ENCODE measurements at regions not wholly inside any gene's neighbourhood (a gene's known extent, or its start where the extent isn't known, plus 50 kb on each side); places are given as distances from the start of the nearest gene placed in this dataset.

DNA sequence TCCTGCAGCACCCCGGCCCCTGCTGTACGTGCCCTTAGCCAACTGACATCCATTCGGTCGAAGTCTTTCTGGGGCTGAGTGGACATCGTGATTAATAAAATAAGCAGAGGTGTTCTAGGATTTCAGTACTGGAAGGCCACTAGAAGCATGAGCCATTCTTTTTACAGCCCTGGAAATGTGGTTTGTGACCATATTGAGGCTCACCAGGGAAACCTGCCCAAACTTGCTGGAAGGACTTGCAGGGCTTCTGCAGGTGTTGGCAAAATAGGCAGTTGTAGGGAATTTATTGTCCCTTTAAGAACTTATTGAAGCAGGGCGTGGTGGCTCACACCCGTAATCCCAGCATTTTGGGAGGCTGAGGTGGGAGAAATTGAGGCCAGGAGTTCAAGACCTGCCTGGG is 80.8 kb downstream of the DOP1B start:
- no peaks in the 10 kb centered on the region for H3K9me3 ChIP-seq (ENCODE audit: control insufficient read depth, low read depth, low read length)
- no peak overlapping the region for H3K27ac ChIP-seq (ENCODE audit: control insufficient read depth, insufficient read depth, low read length)
- no peak overlapping the region for H3K4me2 ChIP-seq (ENCODE audit: control insufficient read depth, extremely low read depth, insufficient read depth, low read depth, low read length)
- H3K4me3 ChIP-seq (ENCODE audit: control insufficient read depth in 2 of 3, extremely low read depth in 1 of 3, insufficient read depth in 2 of 3, low read depth in 1 of 3, low read length in 3 of 3), result no peak overlapping the region
- no peak for FAIRE-seq
- dilution Hi-C loops (cut with MboI; ENCODE audit: extremely low pct_ligation_motif_present, low sequenced_read_pairs), result no loop called here
- H3K9me1 ChIP-seq (ENCODE audit: control insufficient read depth, extremely low read depth, insufficient read depth, low read length), result no peaks in the 10 kb centered on the region
- no peaks in the 10 kb centered on the region for H3K4me1 ChIP-seq (ENCODE audit: control insufficient read depth, extremely low read depth, insufficient read depth, low read length)
- DNase-seq (ENCODE audit: low read depth, low spot score), result peak; percentile 17
- H3K9ac ChIP-seq (ENCODE audit: control insufficient read depth, extremely low read depth, insufficient read depth, low read length), result no peak overlapping the region
- no peaks in the 10 kb centered on the region for H4K20me1 ChIP-seq (ENCODE audit: control insufficient read depth, extremely low read depth, insufficient read depth, low read length)
- no peaks in the 10 kb centered on the region for H3K27me3 ChIP-seq (ENCODE audit: control insufficient read depth, extremely low read depth, insufficient read depth, low read length)
- TF ChIP-seq CTCF (optimal IDR thresholded peaks at IDR 0.05 in 1 of 3, IDR thresholded peaks at IDR 0.05 in 1 of 3, conservative IDR thresholded peaks at IDR 0.05 in 1 of 3; ENCODE audit: extremely low read depth in 1 of 3, insufficient read depth in 2 of 3, low read length in 3 of 3), result no peak
- no peak for TF ChIP-seq EZH2 (IDR thresholded peaks at IDR 0.05; ENCODE audit: low read length)
- no peaks in the 10 kb centered on the region for H3K79me2 ChIP-seq (ENCODE audit: control insufficient read depth, insufficient read depth, low read length)
- H2AFZ ChIP-seq (ENCODE audit: control insufficient read depth, low read length), result no peak overlapping the region
- no peaks in the 10 kb centered on the region for H3K36me3 ChIP-seq (ENCODE audit: control insufficient read depth in 2 of 2, extremely low read depth in 1 of 2, insufficient read depth in 2 of 2, low read length in 2 of 2)

DNA sequence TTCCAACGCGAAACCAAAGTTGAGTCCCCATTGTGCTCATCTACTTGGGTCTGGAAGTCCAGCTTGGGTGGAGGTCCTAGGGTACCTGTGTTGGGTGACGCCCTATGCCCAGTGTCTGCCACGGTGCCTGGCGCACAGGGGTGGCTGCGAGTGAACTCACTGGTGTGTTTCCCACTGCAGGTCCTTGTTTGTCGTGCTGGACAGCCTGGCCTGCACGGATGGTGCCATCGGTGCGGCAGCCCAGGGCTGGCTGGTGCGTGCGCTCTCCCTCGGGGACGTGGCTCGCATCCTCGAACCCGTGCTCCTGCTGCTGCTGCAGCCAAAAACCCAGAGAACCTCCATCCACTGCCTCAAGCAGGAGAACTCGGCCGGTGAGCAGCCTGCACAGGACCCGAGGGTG is 80.4 kb upstream of the MORC3 start:
- no peaks in the 10 kb centered on the region for H3K27me3 ChIP-seq (ENCODE audit: control insufficient read depth, extremely low read depth, insufficient read depth, low read length)
- no peak for FAIRE-seq
- dilution Hi-C loops (cut with MboI; ENCODE audit: extremely low pct_ligation_motif_present, low sequenced_read_pairs), result no loop called here

More for the DNA sequence above, 80.4 kb upstream of the MORC3 start:
- Histone ChIP-seq H3K9me3 (ENCODE audit: control insufficient read depth, low read depth, low read length) (no peaks in the 10 kb centered on the region), H3K4me2 (ENCODE audit: control insufficient read depth, extremely low read depth, insufficient read depth, low read depth, low read length) (no peak overlapping the region), H2AFZ (ENCODE audit: control insufficient read depth, low read length) (no peak overlapping the region), H3K9me1 (ENCODE audit: control insufficient read depth, extremely low read depth, insufficient read depth, low read length) (no peaks in the 10 kb centered on the region), H3K36me3 (ENCODE audit: control insufficient read depth in 2 of 2, extremely low read depth in 1 of 2, insufficient read depth in 2 of 2, low read length in 2 of 2) (no peaks in the 10 kb centered on the region), H4K20me1 (ENCODE audit: control insufficient read depth, extremely low read depth, insufficient read depth, low read length) (no peaks in the 10 kb centered on the region), H3K4me1 (ENCODE audit: control insufficient read depth, extremely low read depth, insufficient read depth, low read length) (no peaks in the 10 kb centered on the region), H3K27ac (ENCODE audit: control insufficient read depth, insufficient read depth, low read length) (no peak overlapping the region), H3K79me2 (ENCODE audit: control insufficient read depth, insufficient read depth, low read length) (no peaks in the 10 kb centered on the region), H3K9ac (ENCODE audit: control insufficient read depth, extremely low read depth, insufficient read depth, low read length) (no peak overlapping the region), H3K4me3 (ENCODE audit: control insufficient read depth in 2 of 3, extremely low read depth in 1 of 3, insufficient read depth in 2 of 3, low read depth in 1 of 3, low read length in 3 of 3) (no peak overlapping the region)
- no peak for DNase-seq (ENCODE audit: low read depth, low spot score)
- no peak for TF ChIP-seq CTCF (optimal IDR thresholded peaks at IDR 0.05 in 1 of 3, IDR thresholded peaks at IDR 0.05 in 1 of 3, conservative IDR thresholded peaks at IDR 0.05 in 1 of 3; ENCODE audit: extremely low read depth in 1 of 3, insufficient read depth in 2 of 3, low read length in 3 of 3)
- TF ChIP-seq EZH2 (IDR thresholded peaks at IDR 0.05; ENCODE audit: low read length), result no peak

All from keratinocyte (primary cell).